ENCODE measurements at regions not wholly inside any gene's neighbourhood (a gene's known extent, or its start where the extent isn't known, plus 50 kb on each side); places are given as distances from the start of the nearest gene placed in this dataset.

DNA sequence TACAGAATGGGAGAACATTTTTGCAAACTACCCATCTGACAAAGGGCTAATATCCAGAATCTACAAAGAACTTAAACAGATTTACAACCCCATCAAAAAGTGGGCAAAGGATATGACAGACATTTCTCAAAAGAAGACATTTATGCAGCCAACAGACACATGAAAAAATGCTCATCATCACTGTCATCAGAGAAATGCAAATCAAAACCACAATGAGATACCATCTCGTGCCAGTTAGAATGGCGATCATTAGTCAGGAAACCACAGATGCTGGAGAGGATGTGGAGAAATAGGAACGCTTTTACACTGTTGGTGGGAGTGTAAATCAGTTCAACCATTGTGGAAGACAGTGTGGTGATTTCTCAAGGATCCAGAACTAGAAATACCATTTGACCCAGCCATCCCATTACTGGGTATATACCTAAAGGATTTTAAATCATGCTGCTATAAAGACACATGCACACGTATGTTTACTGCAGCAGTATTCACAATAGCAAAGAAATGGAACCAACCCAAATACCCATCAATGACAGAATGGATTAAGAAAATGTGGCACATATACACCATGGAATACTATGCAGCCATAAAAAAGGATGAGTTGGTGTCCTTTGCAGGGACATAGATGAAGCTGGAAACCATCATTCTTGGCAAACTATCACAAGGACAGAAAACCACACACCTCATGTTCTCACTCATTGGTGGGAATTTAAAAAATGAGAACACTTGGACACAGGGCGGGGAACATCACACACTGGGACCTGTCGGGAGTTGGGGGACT lies 317.7 kb upstream of the THBS1 start:
- DNase-seq = peak; percentile 3

DNA sequence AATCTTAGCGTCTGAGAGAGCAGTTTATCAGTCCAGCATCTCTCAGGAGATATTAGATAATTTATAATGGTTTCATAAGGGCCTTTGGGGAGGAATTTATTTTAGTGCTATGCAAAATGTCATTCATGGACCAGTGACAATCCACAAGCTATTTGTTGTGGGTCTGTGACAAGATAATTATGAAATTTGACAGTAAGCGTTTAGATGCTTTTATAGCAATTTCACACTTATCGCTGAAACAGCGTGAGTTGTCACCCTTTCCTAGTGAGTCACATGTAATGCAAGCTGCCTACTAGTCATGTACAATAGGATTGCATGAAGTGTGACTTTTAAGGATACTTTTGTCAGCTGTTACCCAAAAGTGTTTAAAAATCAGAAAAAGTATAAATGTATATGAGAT lies 315.6 kb upstream of the THBS1 start:
- DNase-seq = no peak

DNA sequence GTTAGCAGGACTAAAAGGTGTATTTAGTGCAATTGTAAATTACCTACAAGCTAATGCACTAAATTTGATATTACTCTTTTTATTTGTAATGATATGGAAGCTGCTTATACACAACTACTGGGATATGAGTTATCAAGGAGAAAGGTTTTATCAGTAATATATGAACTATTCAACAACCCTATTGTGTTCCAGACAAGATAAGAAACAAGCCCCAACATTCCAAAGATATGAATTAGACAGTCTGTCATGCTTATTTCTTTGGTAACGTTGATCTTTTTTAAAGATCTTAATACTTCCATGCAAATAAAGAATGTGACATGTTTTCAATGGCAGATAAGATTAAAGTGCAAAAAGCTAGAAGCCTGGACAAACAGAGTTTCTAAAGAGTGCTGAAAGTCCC lies 314.0 kb upstream of the THBS1 start:
- DNase-seq = no peak

DNA sequence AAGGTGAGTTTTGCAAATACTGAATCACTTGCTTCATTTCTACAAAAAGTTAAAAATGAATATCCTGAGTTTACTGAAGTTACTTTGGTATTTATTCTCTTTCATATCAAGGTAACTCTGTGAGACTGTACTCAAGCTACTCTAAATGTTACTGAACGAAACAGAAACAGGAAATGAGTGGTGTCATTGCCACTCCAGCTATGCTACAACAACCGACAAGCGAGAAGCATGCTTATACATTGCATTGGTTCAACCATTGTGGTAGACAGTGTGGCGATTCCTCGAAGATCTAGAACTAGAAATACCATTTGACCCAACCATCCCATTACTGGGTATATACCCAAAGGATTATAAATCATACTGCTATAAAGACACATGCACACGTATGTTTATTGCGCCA lies 313.2 kb upstream of the THBS1 start:
- no peak for DNase-seq

GRCh38 chr15:39269352-39269751 lies 311.5 kb upstream of the THBS1 start:
- DNase-seq = peak; percentile 89

GRCh38 chr15:39269821-39270220 lies 311.1 kb upstream of the THBS1 start:
- DNase-seq = no peak

- DNase-seq = peak; percentile 41
These were observed 310.5 kb upstream of the THBS1 start for GRCh38 chr15:39270221-39270855.

GRCh38 chr15:39270934-39271333 lies 309.9 kb upstream of the THBS1 start:
- no peak for DNase-seq

DNA sequence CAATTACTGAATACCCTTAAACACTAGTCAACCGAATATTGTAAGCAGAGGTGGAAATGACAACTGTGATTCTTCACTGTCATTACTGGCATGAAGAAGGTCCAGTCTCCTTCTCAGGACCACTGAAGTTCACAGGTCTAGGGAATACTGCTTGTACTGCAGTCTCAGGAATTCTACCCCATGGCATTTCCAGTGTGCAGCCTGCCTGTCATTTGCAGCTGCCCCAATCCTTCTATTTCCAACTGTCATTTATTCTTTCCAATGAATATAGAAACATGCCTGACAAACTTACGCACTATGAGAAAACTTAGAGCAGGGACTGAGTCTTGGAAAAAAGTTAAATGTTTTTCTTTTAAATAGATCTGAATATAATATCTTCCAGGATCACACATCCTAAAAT lies 308.0 kb upstream of the THBS1 start:
- DNase-seq = no peak

- DNase-seq = no peak
These were observed 307.0 kb upstream of the THBS1 start for GRCh38 chr15:39273717-39274411.

DNA sequence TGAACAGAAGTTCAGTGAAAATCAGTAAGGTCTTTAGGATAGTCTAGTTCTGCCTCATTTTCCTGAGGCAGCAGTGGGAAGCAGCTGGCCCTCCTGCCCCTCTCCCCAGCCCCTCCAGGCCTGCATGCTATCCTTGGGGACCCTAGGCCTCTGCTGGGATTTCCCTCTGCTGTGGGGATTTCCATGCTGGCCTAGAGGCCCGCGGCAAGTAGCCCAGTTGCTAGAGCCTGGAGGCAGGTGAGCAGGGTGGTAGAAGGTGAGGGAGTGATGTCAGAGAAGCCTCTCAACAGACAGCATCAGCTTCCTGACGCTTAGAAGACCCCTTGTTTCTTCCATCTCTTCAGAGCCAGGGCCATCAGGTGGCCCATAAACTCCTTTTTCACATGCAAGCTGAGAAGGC lies 305.8 kb upstream of the THBS1 start:
- DNase-seq = no peak

DNA sequence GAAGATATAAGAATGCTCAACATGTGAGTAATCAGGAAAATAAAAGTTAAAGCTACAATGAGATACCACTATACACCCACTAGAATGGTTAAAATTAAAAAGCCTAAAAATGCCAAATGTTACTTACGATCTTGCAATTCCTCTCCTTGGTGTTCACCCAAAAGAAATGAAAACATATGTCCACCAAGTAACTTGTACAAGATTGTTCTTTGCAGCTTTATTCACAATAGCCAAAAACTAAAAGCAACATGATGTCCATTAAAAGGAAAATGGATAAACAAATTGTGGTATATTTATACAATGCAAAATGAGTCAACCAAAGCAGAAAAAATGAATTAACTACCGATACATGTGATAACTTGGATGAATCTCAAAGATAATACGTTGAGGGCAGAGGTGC lies 301.6 kb upstream of the THBS1 start:
- no peak for DNase-seq

DNA sequence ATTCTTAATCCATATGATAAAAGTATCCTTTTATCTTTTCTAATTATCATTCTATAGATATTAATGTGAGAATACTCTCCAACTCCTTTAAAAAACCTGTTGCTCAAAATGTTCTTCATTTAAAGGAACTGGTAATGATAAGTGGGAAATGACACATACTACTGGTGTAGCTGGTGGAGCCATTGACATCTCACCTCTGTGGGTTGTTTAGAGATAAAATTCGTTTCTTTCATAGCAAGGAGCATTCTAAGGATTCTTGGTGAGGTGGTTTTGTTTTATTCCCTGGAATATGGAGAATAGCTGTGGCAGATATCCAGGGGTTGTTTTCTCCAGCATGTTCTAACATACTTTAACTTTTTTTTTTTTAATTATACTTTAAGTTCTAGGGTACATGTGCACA lies 299.8 kb upstream of the THBS1 start:
- DNase-seq = no peak

- DNase-seq = no peak
These were observed 298.1 kb upstream of the THBS1 start for GRCh38 chr15:39282663-39283208.

- DNase-seq = no peak
These were observed 297.3 kb upstream of the THBS1 start for GRCh38 chr15:39283531-39283930.

DNA sequence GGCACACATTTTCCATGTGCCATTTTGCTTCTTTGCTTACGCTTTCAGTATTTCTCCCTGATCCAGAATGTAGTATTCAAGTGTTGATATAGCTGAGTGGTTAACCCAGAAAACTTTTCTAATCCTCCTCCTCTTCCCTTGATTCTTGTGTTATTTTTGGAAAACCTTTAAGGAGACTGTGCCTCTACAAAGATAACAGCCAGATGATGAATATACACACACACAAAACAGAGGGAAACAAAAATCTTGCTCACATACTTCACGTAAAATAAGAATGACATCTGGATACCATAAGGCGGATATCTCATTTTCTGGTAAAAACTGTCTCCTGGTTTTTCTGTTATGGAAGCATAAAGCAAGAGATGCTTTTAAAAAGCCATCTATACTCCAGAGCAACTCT lies 295.8 kb upstream of the THBS1 start:
- no peak for DNase-seq

GRCh38 chr15:39285663-39286062 lies 295.2 kb upstream of the THBS1 start:
- no peak for DNase-seq

GRCh38 chr15:39286706-39287105 lies 294.2 kb upstream of the THBS1 start:
- no peak for DNase-seq

DNA sequence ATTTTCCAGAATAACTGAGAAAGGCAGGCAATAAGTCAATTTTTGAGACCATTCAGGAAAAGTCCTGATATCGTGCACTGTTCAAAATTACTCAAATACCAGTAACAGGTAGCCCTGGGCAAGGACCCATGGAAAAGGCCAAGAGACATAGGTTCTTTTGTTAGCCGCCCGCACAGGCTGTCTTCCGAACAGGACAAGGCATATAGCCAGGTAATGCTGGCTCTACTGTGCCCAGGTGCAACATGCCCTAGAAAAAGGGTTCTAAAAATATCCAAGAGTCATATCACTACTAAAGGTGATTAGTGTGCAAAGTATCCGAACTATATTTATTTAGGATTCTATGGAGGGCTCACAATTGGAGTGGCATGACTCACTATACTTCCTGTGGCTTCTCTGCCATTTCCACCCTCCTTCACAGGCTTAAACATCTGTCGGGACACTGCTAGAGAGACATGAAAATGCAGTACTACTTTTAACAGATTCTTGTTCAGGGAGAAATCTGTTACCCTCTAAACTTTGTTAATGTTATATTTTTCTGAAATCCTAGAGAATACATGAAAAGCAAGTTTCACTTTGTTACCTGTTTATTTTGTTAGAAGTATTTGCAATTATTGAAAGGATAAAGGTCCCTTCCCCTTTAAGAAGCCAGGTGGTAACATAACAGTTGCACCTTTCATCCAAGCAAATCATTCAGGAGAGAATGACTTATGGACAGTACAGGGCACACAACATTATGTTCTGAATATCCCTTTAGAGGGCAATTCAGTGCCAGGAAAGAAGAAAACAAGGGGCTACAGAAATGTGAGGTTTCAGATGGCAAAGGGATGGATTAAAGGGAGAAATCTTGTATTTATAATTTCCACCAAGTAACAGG lies 293.3 kb upstream of the THBS1 start:
- no peak for DNase-seq

DNA sequence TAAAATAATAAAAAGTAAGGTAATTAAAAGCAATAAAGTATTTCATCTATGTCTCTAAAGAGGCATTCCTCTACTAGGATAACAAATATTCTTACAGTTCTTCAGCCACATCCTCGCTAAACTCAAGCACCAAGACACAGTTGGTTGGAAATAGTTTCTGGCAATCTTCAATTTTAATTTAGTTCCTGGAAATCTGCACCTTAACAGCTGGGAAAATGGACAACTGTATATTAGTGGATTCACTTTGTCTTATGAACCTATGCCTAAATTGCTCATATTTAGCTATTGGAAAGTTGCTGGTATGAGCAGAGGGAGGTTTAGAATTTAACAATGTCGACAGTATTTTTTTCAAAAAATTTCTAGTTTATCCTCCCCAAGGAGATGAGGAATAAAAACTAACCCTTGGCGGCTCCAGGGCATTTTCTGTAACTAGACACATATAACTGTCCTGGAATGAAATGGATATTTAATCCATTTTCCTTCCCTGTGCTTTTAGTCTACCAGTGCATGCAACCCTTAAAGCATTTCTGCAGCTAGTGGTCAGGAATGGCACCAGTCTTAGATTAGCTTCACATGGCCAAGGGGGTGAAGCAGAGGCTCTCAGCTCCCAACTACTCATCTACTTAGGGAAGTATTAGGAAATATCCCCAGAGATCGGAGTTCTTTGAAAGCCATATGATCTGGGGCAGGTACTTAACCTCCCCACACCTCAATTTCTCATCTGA lies 290.0 kb upstream of the THBS1 start:
- no peak for DNase-seq

GRCh38 chr15:39291690-39292089 lies 289.2 kb upstream of the THBS1 start:
- DNase-seq = no peak

DNA sequence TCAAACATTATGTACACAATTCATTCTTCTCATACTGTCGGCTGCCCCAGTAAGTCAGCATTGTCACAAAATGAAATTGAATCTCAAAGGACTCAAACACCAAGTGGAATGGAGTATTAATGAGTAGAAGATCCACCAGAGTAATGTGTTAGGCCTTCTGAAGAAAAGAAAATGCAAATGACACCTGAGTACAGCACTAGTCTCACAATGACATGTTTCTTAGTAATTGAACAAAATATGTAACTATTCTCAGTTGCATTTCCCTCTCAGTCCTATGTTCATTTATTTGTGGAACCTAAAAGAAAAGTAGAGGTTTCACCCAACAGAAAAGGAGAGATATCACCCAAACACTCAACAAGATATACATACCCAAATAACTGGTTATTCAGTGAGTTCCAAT lies 283.9 kb upstream of the THBS1 start:
- DNase-seq = no peak

All from NCI-H526 treated with DMSO at 0.1 percent for 48 hours (cell line).